WTC11 (cell line): ENCODE measurements at regions not wholly inside any gene's neighbourhood (a gene's known extent, or its start where the extent isn't known, plus 50 kb on each side); places are given as distances from the start of the nearest gene placed in this dataset.

Experiments
- ATAC-seq: fragments of 200-7000 bp; cut with Tn5 transposase; 2 replicates; pipeline ENCODE4 v1.10.0; 2021; ENCODE audit warnings: mild to moderate bottlenecking, moderate library complexity
- CTCF ChIA-PET: fragments of 300-600 bp; sonication (Branson Sonifier 250); formaldehyde crosslinking; loops from one replicate; lab custom pipeline; 2021; ENCODE audit warnings: antibody characterized with exemption; lab: Charles Lee
- POLR2A ChIA-PET: fragments of 350-600 bp; sonication (Branson Sonifier 250); formaldehyde crosslinking; loops from one replicate; lab custom pipeline; 2021; ENCODE audit warnings: antibody characterized with exemption; lab: Charles Lee
- DNase-seq: peaks from one replicate; pipeline ENCODE4 v3.0.0; 2021; ENCODE audit warnings: low spot score
- H3K27ac Mint-ChIP-seq: 2 replicates; pipeline ENCODE4 v1.8.0; 2021; ENCODE audit warnings: mixed read lengths
- H3K27me3 Mint-ChIP-seq: 2 replicates; pipeline ENCODE4 v1.8.0; 2021; ENCODE audit warnings: low read depth, mild to moderate bottlenecking, moderate library complexity, mixed read lengths
- H3K36me3 Mint-ChIP-seq: 2 replicates; pipeline ENCODE4 v1.8.0; 2021; ENCODE audit warnings: mixed read lengths
- H3K4me1 Mint-ChIP-seq: 2 replicates; pipeline ENCODE4 v1.8.0; 2022; ENCODE audit warnings: mixed read lengths
- H3K4me3 Mint-ChIP-seq: 2 replicates; pipeline ENCODE4 v1.8.0; 2021; ENCODE audit warnings: mild to moderate bottlenecking, moderate library complexity, mixed read lengths
- H3K9me3 Mint-ChIP-seq: 2 replicates; pipeline ENCODE4 v1.8.0; 2021; ENCODE audit warnings: mixed read lengths
- AR ChIP-seq: fragments of 250-450 bp; sonication (Bioruptor Pico); IDR thresholded peaks from 2 replicates; pipeline ENCODE4 v1.9.0; 2021; ENCODE audit warnings: mild to moderate bottlenecking
- CBFB ChIP-seq: sonication (generic); formaldehyde crosslinking; IDR thresholded peaks from 2 replicates; pipeline ENCODE4 v1.8.1; 2022; ENCODE audit warnings: mild to moderate bottlenecking, low read depth, missing genetic modification reagents
- CTCF ChIP-seq: fragments of 200-600 bp; IDR thresholded peaks from 2 replicates; pipeline ENCODE4 v1.8.0; 2022; ENCODE audit warnings: antibody characterized with exemption
- E2F4 ChIP-seq: sonication (generic); formaldehyde crosslinking; IDR thresholded peaks from 2 replicates; pipeline ENCODE4 v1.8.1; 2022; ENCODE audit warnings: low read depth, mild to moderate bottlenecking, moderate library complexity, missing genetic modification reagents, borderline replicate concordance
- IRF1 ChIP-seq: sonication (generic); formaldehyde crosslinking; IDR thresholded peaks from 2 replicates; pipeline ENCODE4 v1.8.0; 2023; ENCODE audit warnings: missing genetic modification reagents
- MXD4 ChIP-seq: fragments of 250-450 bp; sonication (Bioruptor Pico); IDR thresholded peaks from 2 replicates; pipeline ENCODE4 v1.8.0; 2021; ENCODE audit warnings: mild to moderate bottlenecking, moderate library complexity, borderline replicate concordance
- MYBL2 ChIP-seq: sonication (generic); formaldehyde crosslinking; IDR thresholded peaks from 2 replicates; pipeline ENCODE4 v1.8.1; 2023; ENCODE audit warnings: mild to moderate bottlenecking, moderate library complexity, missing genetic modification reagents
- NFATC4 ChIP-seq: fragments of 250-450 bp; sonication (Bioruptor Pico); IDR thresholded peaks from 2 replicates; pipeline ENCODE4 v1.9.0; 2021; ENCODE audit warnings: mild to moderate bottlenecking
- NFE2L1 ChIP-seq: sonication (generic); formaldehyde crosslinking; IDR thresholded peaks from 2 replicates; pipeline ENCODE4 v1.8.1; 2023; ENCODE audit warnings: missing genetic modification reagents
- OVOL2 ChIP-seq: fragments of 250-450 bp; sonication (Bioruptor Pico); IDR thresholded peaks from 2 replicates; pipeline ENCODE4 v1.9.0; 2021; ENCODE audit warnings: mild to moderate bottlenecking, borderline replicate concordance
- PRDM15 ChIP-seq: sonication (generic); formaldehyde crosslinking; IDR thresholded peaks from 2 replicates; pipeline ENCODE4 v1.8.0; 2022; ENCODE audit warnings: missing genetic modification reagents
- RORB ChIP-seq: fragments of 250-450 bp; sonication (Bioruptor Pico); IDR thresholded peaks from 2 replicates; pipeline ENCODE4 v1.9.0; 2021; ENCODE audit warnings: mild to moderate bottlenecking
- SMAD4 ChIP-seq: sonication (generic); formaldehyde crosslinking; IDR thresholded peaks from 2 replicates; pipeline ENCODE4 v1.8.0; 2022; ENCODE audit warnings: mild to moderate bottlenecking, missing genetic modification reagents
- SOX15 ChIP-seq: fragments of 250-450 bp; sonication (Bioruptor Pico); IDR thresholded peaks from 2 replicates; pipeline ENCODE4 v1.9.0; 2021; ENCODE audit warnings: mild to moderate bottlenecking
- SP1 ChIP-seq: sonication (generic); formaldehyde crosslinking; conservative IDR thresholded peaks from 2 replicates; pipeline ENCODE4 v1.8.1; 2022; ENCODE audit warnings: missing genetic modification reagents
- TCF7 ChIP-seq: sonication (generic); formaldehyde crosslinking; IDR thresholded peaks from 2 replicates; pipeline ENCODE4 v1.8.0; 2022; ENCODE audit warnings: mild to moderate bottlenecking, low read depth, missing genetic modification reagents, moderate library complexity
- USF1 ChIP-seq: sonication (generic); formaldehyde crosslinking; IDR thresholded peaks from 2 replicates; pipeline ENCODE4 v1.8.0; 2022; ENCODE audit warnings: mild to moderate bottlenecking, missing genetic modification reagents
- USF2 ChIP-seq: sonication (generic); formaldehyde crosslinking; IDR thresholded peaks from 2 replicates; pipeline ENCODE4 v1.8.1; 2023; ENCODE audit warnings: mild to moderate bottlenecking, missing genetic modification reagents, moderate library complexity
- ZBTB43 ChIP-seq: sonication (generic); formaldehyde crosslinking; IDR thresholded peaks from 2 replicates; pipeline ENCODE4 v1.8.1; 2023; ENCODE audit warnings: mild to moderate bottlenecking, missing genetic modification reagents
- ZNF219 ChIP-seq: sonication (generic); formaldehyde crosslinking; IDR thresholded peaks from 2 replicates; pipeline ENCODE4 v1.8.0; 2023; ENCODE audit warnings: missing genetic modification reagents, mild to moderate bottlenecking, borderline replicate concordance
- ZNF263 ChIP-seq: sonication (generic); formaldehyde crosslinking; IDR thresholded peaks from 2 replicates; pipeline ENCODE4 v1.8.1; 2022; ENCODE audit warnings: low read depth, mild to moderate bottlenecking, moderate library complexity, missing genetic modification reagents

GRCh38 chr1:173117108-173117633, 66.4 kb upstream of the TNFSF18 start:
- Mint-ChIP-seq H3K4me1 (peaks cover under 1% of the 10 kb centered on the region), H3K27me3 (no peaks in the 10 kb centered on the region; the same call in 1 of the 2 replicates), H3K36me3 (no peaks in the 10 kb centered on the region), H3K4me3 (no peak overlapping the region), H3K9me3 (0 out of 2 replicates have a peak, but pooled peaks cover 3% of the 10 kb centered on the region), H3K27ac (no peak overlapping the region)
- ATAC-seq = no peak
- TF ChIP-seq USF1 (CRISPR knock-in tag) (no peak), TCF7 (CRISPR knock-in tag) (no peak), IRF1 (CRISPR knock-in tag) (no peak), SMAD4 (CRISPR knock-in tag) (no peak), AR (CRISPR knock-in tag) (no peak), NFE2L1 (CRISPR knock-in tag) (no peak), PRDM15 (CRISPR knock-in tag) (no peak), ZNF219 (CRISPR knock-in tag) (no peak)
- no peak for DNase-seq
- ChIA-PET POLR2A (no interaction called here), CTCF (no interaction called here)

- no peaks in the 10 kb centered on the region for H3K4me1 Mint-ChIP-seq
- ChIA-PET POLR2A (no interaction called here), CTCF (no interaction called here)
- no peak overlapping the region for H3K27ac Mint-ChIP-seq
- H3K27me3 Mint-ChIP-seq = no peaks in the 10 kb centered on the region
- DNase-seq (no peak), ATAC-seq (no peak)
- H3K4me3 Mint-ChIP-seq = no peak overlapping the region
- H3K9me3 Mint-ChIP-seq = peaks cover 14% of the 10 kb centered on the region
- H3K36me3 Mint-ChIP-seq = no peaks in the 10 kb centered on the region
- TF ChIP-seq MYBL2 = no peak
- no peak for TF ChIP-seq SOX15
- no peak for TF ChIP-seq CTCF
- no peak for TF ChIP-seq USF2 (CRISPR knock-in tag)
- no peak for TF ChIP-seq ZNF263 (CRISPR knock-in tag)
- TF ChIP-seq ZBTB43 (CRISPR knock-in tag) = no peak
- no peak for TF ChIP-seq MXD4 (CRISPR knock-in tag)
- no peak for TF ChIP-seq RORB (CRISPR knock-in tag)
- TF ChIP-seq NFATC4 = no peak
- no peak for TF ChIP-seq CBFB (CRISPR knock-in tag)
- TF ChIP-seq SP1 (CRISPR knock-in tag) = no peak
- TF ChIP-seq USF1 (CRISPR knock-in tag) = no peak
- no peak for TF ChIP-seq E2F4
- no peak for TF ChIP-seq OVOL2
These were observed 63.6 kb upstream of the TNFSF18 start for GRCh38 chr1:173114346-173114745.
